ENCODE measurements at regions not wholly inside any gene's neighbourhood (a gene's known extent, or its start where the extent isn't known, plus 50 kb on each side); places are given as distances from the start of the nearest gene placed in this dataset.

DNA sequence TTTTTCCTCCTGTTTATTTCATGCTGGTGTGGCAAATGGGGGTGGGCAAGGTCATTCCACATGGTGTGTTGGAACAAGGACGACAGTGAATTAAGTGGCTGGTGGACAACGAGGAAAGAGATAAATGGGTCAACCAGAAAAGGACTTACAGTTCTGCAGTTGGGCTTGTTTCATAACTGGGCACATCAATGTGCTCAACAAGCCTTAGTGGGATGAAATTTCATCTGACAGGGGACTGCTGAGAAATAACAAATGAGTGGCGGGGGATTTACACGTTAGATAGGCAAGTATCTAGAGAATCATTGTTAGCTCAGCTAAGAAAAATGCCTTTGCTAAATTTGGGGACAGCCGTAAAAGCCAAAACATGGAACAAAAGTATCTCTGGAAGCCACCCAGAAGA lies 163.6 kb downstream of the NRN1 start:
- Histone ChIP-seq H3K9me3 (ENCODE audit: control insufficient read depth, insufficient read depth, low read depth, low read length) (no peaks in the 10 kb centered on the region), H3K36me3 (ENCODE audit: control insufficient read depth, insufficient read depth, low read length) (no peaks in the 10 kb centered on the region), H3K27ac (ENCODE audit: low read length) (no peak overlapping the region), H3K4me1 (ENCODE audit: control insufficient read depth, insufficient read depth, low read length) (no peaks in the 10 kb centered on the region), H3K27me3 (ENCODE audit: control insufficient read depth, insufficient read depth, low read length) (peaks cover 18% of the 10 kb centered on the region), H3K4me3 (ENCODE audit: low read depth in 2 of 2, low read length in 2 of 2) (no peak overlapping the region)
- no TSS peak for BruUV-seq (replicated peaks)
- ChIA-PET POLR2A (no interaction called here), CTCF (no interaction called here)
- in situ Hi-C loops (cut with HindIII; ENCODE audit: low pct_unique_long_range_greater_than_20kb, low sequenced_read_pairs) (no loop called here), intact Hi-C loops (cut with micrococcal nuclease; ENCODE audit: unreplicated experiment) (no loop called here)
- TF ChIP-seq TCF7L2 (IDR thresholded peaks at IDR 0.05; ENCODE audit: low read depth, low read length) (no peak), SIN3A (IDR thresholded peaks at IDR 0.05; ENCODE audit: borderline replicate concordance, insufficient read depth, low read depth, low read length) (no peak)
- TF ChIP-seq, protein P1, sequence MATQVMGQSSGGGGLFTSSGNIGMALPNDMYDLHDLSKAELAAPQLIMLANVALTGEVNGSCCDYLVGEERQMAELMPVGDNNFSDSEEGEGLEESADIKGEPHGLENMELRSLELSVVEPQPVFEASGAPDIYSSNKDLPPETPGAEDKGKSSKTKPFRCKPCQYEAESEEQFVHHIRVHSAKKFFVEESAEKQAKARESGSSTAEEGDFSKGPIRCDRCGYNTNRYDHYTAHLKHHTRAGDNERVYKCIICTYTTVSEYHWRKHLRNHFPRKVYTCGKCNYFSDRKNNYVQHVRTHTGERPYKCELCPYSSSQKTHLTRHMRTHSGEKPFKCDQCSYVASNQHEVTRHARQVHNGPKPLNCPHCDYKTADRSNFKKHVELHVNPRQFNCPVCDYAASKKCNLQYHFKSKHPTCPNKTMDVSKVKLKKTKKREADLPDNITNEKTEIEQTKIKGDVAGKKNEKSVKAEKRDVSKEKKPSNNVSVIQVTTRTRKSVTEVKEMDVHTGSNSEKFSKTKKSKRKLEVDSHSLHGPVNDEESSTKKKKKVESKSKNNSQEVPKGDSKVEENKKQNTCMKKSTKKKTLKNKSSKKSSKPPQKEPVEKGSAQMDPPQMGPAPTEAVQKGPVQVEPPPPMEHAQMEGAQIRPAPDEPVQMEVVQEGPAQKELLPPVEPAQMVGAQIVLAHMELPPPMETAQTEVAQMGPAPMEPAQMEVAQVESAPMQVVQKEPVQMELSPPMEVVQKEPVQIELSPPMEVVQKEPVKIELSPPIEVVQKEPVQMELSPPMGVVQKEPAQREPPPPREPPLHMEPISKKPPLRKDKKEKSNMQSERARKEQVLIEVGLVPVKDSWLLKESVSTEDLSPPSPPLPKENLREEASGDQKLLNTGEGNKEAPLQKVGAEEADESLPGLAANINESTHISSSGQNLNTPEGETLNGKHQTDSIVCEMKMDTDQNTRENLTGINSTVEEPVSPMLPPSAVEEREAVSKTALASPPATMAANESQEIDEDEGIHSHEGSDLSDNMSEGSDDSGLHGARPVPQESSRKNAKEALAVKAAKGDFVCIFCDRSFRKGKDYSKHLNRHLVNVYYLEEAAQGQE (IDR thresholded peaks at IDR 0.05; ENCODE audit: insufficient read depth in 1 of 2, low read depth in 2 of 2, low read length in 1 of 2), result no peak
- ATAC-seq (no peak), DNase-seq (ENCODE audit: low read depth, low spot score) (no peak)

DNA sequence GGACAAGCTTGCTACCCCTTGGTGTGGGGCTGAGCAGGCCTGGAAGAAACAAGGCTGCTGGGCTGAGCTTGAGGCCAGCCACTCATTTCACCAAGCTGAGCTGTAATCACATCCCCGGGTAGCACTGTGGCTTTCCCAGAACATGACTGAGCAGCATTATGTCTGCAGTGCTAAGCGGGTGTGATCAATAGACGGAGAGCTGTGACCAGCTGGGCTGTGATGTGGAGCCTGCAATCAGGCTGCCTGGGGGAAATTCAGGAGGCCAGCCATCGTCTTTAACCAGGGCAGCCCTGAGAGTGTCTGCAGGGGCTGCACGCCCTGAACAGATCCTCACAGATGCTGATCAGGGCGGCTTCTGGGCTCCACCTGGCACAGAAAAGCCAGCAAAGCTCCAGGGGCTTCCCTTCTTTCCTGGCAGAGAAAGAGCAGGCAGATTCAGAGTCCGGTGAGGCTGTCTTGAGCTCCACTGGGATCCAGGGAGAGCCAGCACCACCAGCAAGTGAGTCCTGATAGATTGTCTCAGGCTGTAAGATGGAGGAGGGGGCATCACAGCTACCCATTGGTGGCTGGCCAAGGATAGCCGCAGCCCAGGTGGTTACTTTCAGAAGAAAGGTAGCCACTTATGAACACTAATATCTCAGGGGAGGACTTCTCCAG lies 165.9 kb downstream of the NRN1 start:
- in situ Hi-C loops (cut with HindIII; ENCODE audit: low pct_unique_long_range_greater_than_20kb, low sequenced_read_pairs) (no loop called here), intact Hi-C loops (cut with micrococcal nuclease; ENCODE audit: unreplicated experiment) (no loop called here)
- TF ChIP-seq TCF7L2 (IDR thresholded peaks at IDR 0.05; ENCODE audit: low read depth, low read length) (no peak), SIN3A (IDR thresholded peaks at IDR 0.05; ENCODE audit: borderline replicate concordance, insufficient read depth, low read depth, low read length) (no peak), POLR2AphosphoS5 (IDR thresholded peaks at IDR 0.05; ENCODE audit: low read depth, low read length) (no peak)
- TF ChIP-seq, protein P2, sequence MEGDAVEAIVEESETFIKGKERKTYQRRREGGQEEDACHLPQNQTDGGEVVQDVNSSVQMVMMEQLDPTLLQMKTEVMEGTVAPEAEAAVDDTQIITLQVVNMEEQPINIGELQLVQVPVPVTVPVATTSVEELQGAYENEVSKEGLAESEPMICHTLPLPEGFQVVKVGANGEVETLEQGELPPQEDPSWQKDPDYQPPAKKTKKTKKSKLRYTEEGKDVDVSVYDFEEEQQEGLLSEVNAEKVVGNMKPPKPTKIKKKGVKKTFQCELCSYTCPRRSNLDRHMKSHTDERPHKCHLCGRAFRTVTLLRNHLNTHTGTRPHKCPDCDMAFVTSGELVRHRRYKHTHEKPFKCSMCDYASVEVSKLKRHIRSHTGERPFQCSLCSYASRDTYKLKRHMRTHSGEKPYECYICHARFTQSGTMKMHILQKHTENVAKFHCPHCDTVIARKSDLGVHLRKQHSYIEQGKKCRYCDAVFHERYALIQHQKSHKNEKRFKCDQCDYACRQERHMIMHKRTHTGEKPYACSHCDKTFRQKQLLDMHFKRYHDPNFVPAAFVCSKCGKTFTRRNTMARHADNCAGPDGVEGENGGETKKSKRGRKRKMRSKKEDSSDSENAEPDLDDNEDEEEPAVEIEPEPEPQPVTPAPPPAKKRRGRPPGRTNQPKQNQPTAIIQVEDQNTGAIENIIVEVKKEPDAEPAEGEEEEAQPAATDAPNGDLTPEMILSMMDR (IDR thresholded peaks at IDR 0.05), result no peak
- TF ChIP-seq, protein P1 (IDR thresholded peaks at IDR 0.05; ENCODE audit: insufficient read depth in 1 of 2, low read depth in 2 of 2, low read length in 1 of 2), result no peak
- DNase-seq (ENCODE audit: low read depth, low spot score) (no peak), ATAC-seq (no peak)
- H3K27ac ChIP-seq (ENCODE audit: low read length), result no peak overlapping the region
- no peaks in the 10 kb centered on the region for H3K4me1 ChIP-seq (ENCODE audit: control insufficient read depth, insufficient read depth, low read length)
- no peaks in the 10 kb centered on the region for H3K9me3 ChIP-seq (ENCODE audit: control insufficient read depth, insufficient read depth, low read depth, low read length)
- peaks cover 7% of the 10 kb centered on the region for H3K27me3 ChIP-seq (ENCODE audit: control insufficient read depth, insufficient read depth, low read length)
- ChIA-PET CTCF (no interaction called here), POLR2A (no interaction called here)
- BruUV-seq (replicated peaks), result no TSS peak
- no peak overlapping the region for H3K4me3 ChIP-seq (ENCODE audit: low read depth in 2 of 2, low read length in 2 of 2)
- no peaks in the 10 kb centered on the region for H3K36me3 ChIP-seq (ENCODE audit: control insufficient read depth, insufficient read depth, low read length)

Measured in Panc1 (cell line).